MCF 10A (cell line): ENCODE measurements at regions not wholly inside any gene's neighbourhood (a gene's known extent, or its start where the extent isn't known, plus 50 kb on each side); places are given as distances from the start of the nearest gene placed in this dataset.

Source experiments
- BruUV-seq: library from RNA; stranded (reverse); fragments of 400-500 nt; replicated peaks from 2 replicates; lab custom pipeline; 2021; lab: Mats Ljungman, UMichigan
- CTCF ChIA-PET: fragments of 300-600 bp; sonication (Branson Sonifier 250); formaldehyde crosslinking; extraction: SDS; loops from one replicate; lab custom pipeline; 2021; ENCODE audit warnings: antibody characterized with exemption, inconsistent platforms; lab: Yijun Ruan, JAX
- POLR2A ChIA-PET: fragments of 300-600, 350-650 bp; sonication (Branson Sonifier 250); formaldehyde crosslinking; extraction: SDS; loops from one replicate; lab custom pipeline; 2020; ENCODE audit warnings: antibody characterized with exemption, inconsistent platforms; lab: Yijun Ruan, JAX
- DNase-seq: peaks from one replicate; pipeline ENCODE4 v3.0.0-alpha.2; 2018; ENCODE audit not compliant: unreplicated experiment
- H3K27ac Mint-ChIP-seq: one replicate; pipeline ENCODE4 v1.8.0; 2022; ENCODE audit warnings: mild to moderate bottlenecking, low read depth, mixed read lengths; ENCODE audit not compliant: unreplicated experiment
- H3K27me3 Mint-ChIP-seq: one replicate; pipeline ENCODE4 v1.8.0; 2022; ENCODE audit warnings: mixed read lengths; ENCODE audit not compliant: insufficient read depth, unreplicated experiment
- H3K36me3 Mint-ChIP-seq: one replicate; pipeline ENCODE4 v1.8.0; 2022; ENCODE audit warnings: mild to moderate bottlenecking, moderate library complexity, mixed read lengths; ENCODE audit not compliant: insufficient read depth, unreplicated experiment
- H3K4me1 Mint-ChIP-seq: one replicate; pipeline ENCODE4 v1.8.0; 2022; ENCODE audit warnings: mixed read lengths; ENCODE audit not compliant: insufficient read depth, unreplicated experiment
- H3K4me3 Mint-ChIP-seq: one replicate; pipeline ENCODE4 v1.8.0; 2022; ENCODE audit warnings: mild to moderate bottlenecking, moderate library complexity, mixed read lengths; ENCODE audit not compliant: unreplicated experiment
- H3K9me3 Mint-ChIP-seq: one replicate; pipeline ENCODE4 v1.8.0; 2022; ENCODE audit warnings: mixed read lengths; ENCODE audit not compliant: unreplicated experiment
- intact Hi-C: fragments of 100-400 bp; cut with micrococcal nuclease; formaldehyde crosslinking; loops from 2 replicates; pipeline ENCODE4 v1.14.1; 2022
- TF ChIP-seq, protein P1 (sequence below): fragments of 200-600 bp; IDR thresholded peaks from one replicate; pipeline ENCODE4 v1.8.0; 2022; ENCODE audit warnings: antibody characterized with exemption, mild to moderate bottlenecking; ENCODE audit not compliant: unreplicated experiment

DNA sequence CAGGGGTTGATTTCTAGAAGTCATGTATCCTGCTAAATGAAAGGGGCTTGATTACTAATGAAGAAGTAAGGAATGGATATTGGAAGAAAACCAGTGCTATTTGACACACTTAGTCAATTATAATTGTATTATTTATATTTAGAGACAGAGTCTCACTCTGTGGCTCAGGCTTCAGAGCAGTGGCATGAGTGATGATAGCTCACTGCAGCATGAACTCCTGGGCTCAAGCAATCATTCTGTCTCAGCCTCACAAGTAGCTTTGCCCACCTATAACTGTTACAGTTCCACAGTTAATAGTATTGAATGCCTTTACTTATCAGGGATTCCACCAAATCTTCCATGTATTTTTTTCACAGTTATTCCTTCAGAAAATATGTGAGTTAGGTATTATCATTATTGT is 432.0 kb upstream of the TGFBR2 start:
- ChIA-PET POLR2A (no interaction called here), CTCF (interaction anchor here (0.6 to 1.2 kb wide), 3 partner anchors 25 to 547 kb away, joined by 3 to 4 read pairs (median 4); no protein-coding TSS in a partner anchor)
- intact Hi-C loops, result no loop called here
- H3K27ac Mint-ChIP-seq, result no peak overlapping the region
- no peak overlapping the region for H3K4me3 Mint-ChIP-seq
- no TSS peak for BruUV-seq
- H3K9me3 Mint-ChIP-seq, result no peaks in the 10 kb centered on the region
- no peaks in the 10 kb centered on the region for H3K36me3 Mint-ChIP-seq
- TF ChIP-seq, protein P1, sequence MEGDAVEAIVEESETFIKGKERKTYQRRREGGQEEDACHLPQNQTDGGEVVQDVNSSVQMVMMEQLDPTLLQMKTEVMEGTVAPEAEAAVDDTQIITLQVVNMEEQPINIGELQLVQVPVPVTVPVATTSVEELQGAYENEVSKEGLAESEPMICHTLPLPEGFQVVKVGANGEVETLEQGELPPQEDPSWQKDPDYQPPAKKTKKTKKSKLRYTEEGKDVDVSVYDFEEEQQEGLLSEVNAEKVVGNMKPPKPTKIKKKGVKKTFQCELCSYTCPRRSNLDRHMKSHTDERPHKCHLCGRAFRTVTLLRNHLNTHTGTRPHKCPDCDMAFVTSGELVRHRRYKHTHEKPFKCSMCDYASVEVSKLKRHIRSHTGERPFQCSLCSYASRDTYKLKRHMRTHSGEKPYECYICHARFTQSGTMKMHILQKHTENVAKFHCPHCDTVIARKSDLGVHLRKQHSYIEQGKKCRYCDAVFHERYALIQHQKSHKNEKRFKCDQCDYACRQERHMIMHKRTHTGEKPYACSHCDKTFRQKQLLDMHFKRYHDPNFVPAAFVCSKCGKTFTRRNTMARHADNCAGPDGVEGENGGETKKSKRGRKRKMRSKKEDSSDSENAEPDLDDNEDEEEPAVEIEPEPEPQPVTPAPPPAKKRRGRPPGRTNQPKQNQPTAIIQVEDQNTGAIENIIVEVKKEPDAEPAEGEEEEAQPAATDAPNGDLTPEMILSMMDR, result no peak
- H3K4me1 Mint-ChIP-seq, result no peaks in the 10 kb centered on the region
- DNase-seq, result no peak
- no peaks in the 10 kb centered on the region for H3K27me3 Mint-ChIP-seq

DNA sequence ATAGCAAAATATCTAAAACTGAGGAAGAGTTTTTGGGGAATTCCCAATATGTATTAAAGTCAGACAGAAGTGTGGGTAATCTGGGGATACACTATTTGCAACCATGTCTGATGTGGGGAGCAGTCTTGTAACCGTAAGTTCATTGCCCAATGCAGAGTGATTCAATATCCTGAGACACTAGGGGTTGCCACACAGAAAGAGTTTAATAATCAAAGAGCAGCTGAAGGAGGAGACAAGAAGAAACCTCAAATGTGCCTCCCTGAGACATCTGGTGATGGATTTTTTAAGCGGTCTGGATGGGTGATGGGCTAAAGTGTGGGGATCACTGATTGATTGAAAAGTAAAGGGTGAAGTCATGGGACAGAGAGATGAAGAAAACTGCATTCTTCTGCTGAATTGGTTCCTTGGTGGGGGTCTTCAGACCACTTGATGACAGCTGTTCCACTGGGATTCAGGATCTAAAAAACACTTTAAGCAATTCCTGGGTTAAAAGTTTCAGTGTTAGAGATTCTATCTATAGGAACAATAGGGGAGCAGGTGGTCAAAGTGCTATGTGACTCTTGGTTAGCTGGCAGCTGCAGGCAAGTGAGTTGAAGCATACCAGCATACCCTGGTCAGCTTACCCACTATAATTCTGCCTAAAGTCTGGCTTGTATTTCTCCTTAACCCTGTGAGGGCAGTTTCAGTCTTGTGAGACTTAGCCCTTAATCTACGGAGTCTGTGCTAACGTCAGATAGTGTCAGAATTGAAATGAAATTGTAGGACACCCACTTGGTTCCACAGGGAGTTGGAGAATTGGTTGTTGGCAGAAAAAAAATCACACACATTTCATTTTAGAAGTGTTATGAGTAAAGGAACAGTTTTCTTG is 425.9 kb upstream of the TGFBR2 start:
- DNase-seq, result peak; percentile 29
- ChIA-PET CTCF (interaction anchor here (0.9 to 1.9 kb wide), 2 partner anchors 18 kb away, joined by 3 to 8 read pairs; no protein-coding TSS in a partner anchor), POLR2A (interaction anchor here (1.1 kb wide), 1 partner anchor 17 kb away, joined by 3 read pairs; no protein-coding TSS in a partner anchor)
- Mint-ChIP-seq H3K4me1 (peaks cover 5% of the 10 kb centered on the region), H3K27ac (no peak overlapping the region), H3K27me3 (no peaks in the 10 kb centered on the region), H3K36me3 (no peaks in the 10 kb centered on the region), H3K9me3 (no peaks in the 10 kb centered on the region), H3K4me3 (no peak overlapping the region)
- intact Hi-C loops, result no loop called here
- no TSS peak for BruUV-seq
- TF ChIP-seq, protein P1, result no peak

DNA sequence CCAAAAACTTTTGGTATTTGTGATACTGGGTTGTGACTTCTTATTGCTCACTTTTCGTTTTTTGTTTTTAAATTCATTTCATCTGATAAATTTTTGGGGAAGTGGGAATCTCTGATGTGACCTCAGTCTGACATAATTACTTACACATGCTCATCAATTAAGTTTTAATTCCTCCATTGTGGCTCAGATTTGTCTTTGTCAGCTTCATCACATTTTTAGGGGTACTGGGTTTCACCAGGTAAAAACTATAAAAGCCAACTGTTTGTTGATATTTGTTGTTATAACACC is 425.3 kb upstream of the TGFBR2 start:
- DNase-seq, result no peak
- no TSS peak for BruUV-seq
- Mint-ChIP-seq H3K27me3 (no peaks in the 10 kb centered on the region), H3K9me3 (no peaks in the 10 kb centered on the region), H3K27ac (no peak overlapping the region), H3K36me3 (no peaks in the 10 kb centered on the region), H3K4me1 (peaks cover 5% of the 10 kb centered on the region), H3K4me3 (no peak overlapping the region)
- intact Hi-C loops, result no loop called here
- TF ChIP-seq, protein P1, result no peak
- ChIA-PET POLR2A (interaction anchor here (1.1 kb wide), 1 partner anchor 16 kb away, joined by 3 read pairs; no protein-coding TSS in a partner anchor), CTCF (interaction anchor here (1.9 kb wide), 1 partner anchor 17 kb away, joined by 8 read pairs; no protein-coding TSS in a partner anchor)

DNA sequence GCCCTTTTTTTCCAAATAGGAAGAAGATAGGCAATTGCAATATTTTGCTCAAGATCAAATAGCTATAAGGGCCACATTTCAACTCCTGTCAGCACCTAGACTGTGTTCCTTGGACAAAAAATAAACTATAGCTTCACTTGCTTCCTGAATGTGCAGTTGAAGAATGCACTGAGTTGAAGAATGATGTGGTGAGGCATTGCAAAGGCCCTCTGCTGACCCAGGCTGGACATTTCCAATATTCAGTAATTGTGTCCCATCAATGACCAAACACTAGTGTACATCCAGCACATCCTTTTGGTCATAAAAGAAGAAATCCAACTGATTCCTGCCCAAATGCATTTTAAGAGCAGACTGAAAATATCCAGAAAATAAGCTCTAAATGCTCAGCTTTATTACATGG is 424.8 kb upstream of the TGFBR2 start:
- DNase-seq, result no peak
- Mint-ChIP-seq H3K9me3 (no peaks in the 10 kb centered on the region), H3K27ac (no peak overlapping the region), H3K4me1 (peaks cover 5% of the 10 kb centered on the region), H3K36me3 (no peaks in the 10 kb centered on the region), H3K4me3 (no peak overlapping the region), H3K27me3 (no peaks in the 10 kb centered on the region)
- BruUV-seq, result no TSS peak
- ChIA-PET CTCF (interaction anchor here (0.5 to 1.9 kb wide), 4 partner anchors 17 to 172 kb away, joined by 3 to 8 read pairs (median 6); no protein-coding TSS in a partner anchor), POLR2A (interaction anchor here (0.8 kb wide), 1 partner anchor 18 kb away, joined by 3 read pairs; no protein-coding TSS in a partner anchor)
- intact Hi-C loops, result no loop called here
- TF ChIP-seq, protein P1, result no peak
